Kidney epithelial cell (primary cell): ENCODE measurements at regions not wholly inside any gene's neighbourhood (a gene's known extent, or its start where the extent isn't known, plus 50 kb on each side); places are given as distances from the start of the nearest gene placed in this dataset.
"Not testable (repeated sequence)": the region's sequence is repeated elsewhere in the genome, so short reads cannot be mapped to it uniquely, and the experiment has no call there.

Experiments
- DNase-seq: peaks from one replicate; pipeline ENCODE4 v3.0.0-alpha.2; 2010; ENCODE audit warnings: low read depth
- H3K27me3 ChIP-seq: 2 replicates; pipeline ENCODE4 v1.6.0; 2011; ENCODE audit warnings: low read length; ENCODE audit not compliant: control insufficient read depth, insufficient read depth
- H3K36me3 ChIP-seq: 2 replicates; pipeline ENCODE4 v1.5.1; 2011; ENCODE audit warnings: low read length; ENCODE audit not compliant: control insufficient read depth, insufficient read depth
- H3K4me3 ChIP-seq: 2 replicates; pipeline ENCODE4 v1.5.1; 2011; ENCODE audit warnings: low read depth, mild to moderate bottlenecking, control low read depth, low read length
- CTCF ChIP-seq: IDR thresholded peaks from 2 replicates; pipeline ENCODE4 v1.5.1; 2011; ENCODE audit warnings: mild to moderate bottlenecking, moderate library complexity, low read length, control low read depth, inconsistent platforms; ENCODE audit not compliant: insufficient read depth, poor library complexity, severe bottlenecking

- Histone ChIP-seq H3K27me3 (no peaks in the 10 kb centered on the region), H3K4me3 (no peak overlapping the region), H3K36me3 (no peaks in the 10 kb centered on the region)
- DNase-seq = no peak
- TF ChIP-seq CTCF = no peak
Measured at GRCh38 chr4:72876946-72877345, 192.6 kb downstream of the COX18 start.

- Histone ChIP-seq H3K27me3 (no peaks in the 10 kb centered on the region), H3K36me3 (no peaks in the 10 kb centered on the region), H3K4me3 (no peak overlapping the region)
- DNase-seq = no peak
- no peak for TF ChIP-seq CTCF
Measured at GRCh38 chr4:72875545-72875944, 194.0 kb downstream of the COX18 start.

GRCh38 chr4:72875138-72875537 lies 194.4 kb downstream of the COX18 start:
- Histone ChIP-seq H3K4me3 (no peak overlapping the region), H3K36me3 (no peaks in the 10 kb centered on the region), H3K27me3 (no peaks in the 10 kb centered on the region)
- no peak for DNase-seq
- no peak for TF ChIP-seq CTCF

- no peak for TF ChIP-seq CTCF
- no peak for DNase-seq
- Histone ChIP-seq H3K27me3 (no peaks in the 10 kb centered on the region), H3K36me3 (no peaks in the 10 kb centered on the region), H3K4me3 (no peak overlapping the region)
Measured at GRCh38 chr4:72864898-72865297, 204.6 kb downstream of the COX18 start.

GRCh38 chr4:72864277-72864676 lies 205.2 kb downstream of the COX18 start:
- H3K36me3 ChIP-seq, H3K27me3 ChIP-seq, DNase-seq, H3K4me3 ChIP-seq: not testable (repeated sequence)

- no peak for TF ChIP-seq CTCF
- DNase-seq = no peak
- no peaks in the 10 kb centered on the region for H3K36me3 ChIP-seq
- no peaks in the 10 kb centered on the region for H3K27me3 ChIP-seq
- no peak overlapping the region for H3K4me3 ChIP-seq
Measured at GRCh38 chr4:72860766-72861165, 208.8 kb downstream of the COX18 start.
